Psoas muscle (tissue), 7 donors: ENCODE measurements at regions not wholly inside any gene's neighbourhood (a gene's known extent, or its start where the extent isn't known, plus 50 kb on each side); places are given as distances from the start of the nearest gene placed in this dataset.

Source experiments
- ATAC-seq, 4 donors: fragments of 200-7000 bp; cut with Tn5 transposase; one replicate each; pipeline ENCODE4 v1.9.1; 2020; ENCODE audit warnings: moderate library complexity in 3 of 4, mild to moderate bottlenecking in 2 of 4
- DNase-seq, 2 donors: peaks; one replicate each; pipeline ENCODE4 v3.0.0-alpha.2; 2020
- H3K27ac ChIP-seq: fragments of 200-600 bp; one replicate; pipeline ENCODE4 v1.8.0; 2022
- H3K27me3 ChIP-seq, 3 donors: fragments of 200-600 bp in 1 of 3; one replicate each; pipeline versions ENCODE4 v1.6.1 to v1.8.0; 2013 to 2022; ENCODE audit warnings: low read length in 2 of 3, mild to moderate bottlenecking in 2 of 3, moderate library complexity in 1 of 3; ENCODE audit not compliant: insufficient read depth in 3 of 3
- H3K36me3 ChIP-seq, 2 donors: fragments of 200-600 bp in 1 of 2; one replicate each; pipeline versions ENCODE4 v1.6.1 to v1.8.0; 2013 to 2022; ENCODE audit warnings: low read depth in 1 of 2, mild to moderate bottlenecking in 1 of 2, moderate library complexity in 1 of 2; ENCODE audit not compliant: insufficient read depth in 1 of 2
- H3K4me1 ChIP-seq: fragments of 200-600 bp; one replicate; pipeline ENCODE4 v1.8.0; 2022
- H3K4me3 ChIP-seq: fragments of 200-600 bp; one replicate; pipeline ENCODE4 v1.8.0; 2022; ENCODE audit warnings: mild to moderate bottlenecking
- H3K9me3 ChIP-seq: fragments of 200-600 bp; one replicate; pipeline ENCODE4 v1.8.0; 2022
- WGBS, 3 donors: extraction: QIAGEN DNeasy Blood & Tissue Kit; methylation state at CpG; one replicate each; pipeline versions ENCODE4 v1.1.6 to v1.1.7; 2013; 5-methylcytosine and 5-hydroxymethylcytosine counted together
- intact Hi-C, 2 donors: fragments of 100-400 bp; cut with DNase I; formaldehyde crosslinking; loops; one replicate each; pipeline versions ENCODE4 v1.11.0 to v1.14.2; 2022
- TF ChIP-seq, protein P1 (sequence below): fragments of 200-600 bp; IDR thresholded peaks from one replicate; pipeline ENCODE4 v1.8.0; 2022; ENCODE audit warnings: antibody characterized with exemption
- donor health status: healthy with polysubstance abuse.
- donor health status: DM: no; HTN: no; CAD: no; lungs with moderate emphysema.
- donor health status: Bipolar disorder and iron deficiency.
- donor health status: healthy.
- donor health status: DM: yes; HTN: yes; CAD: no.
- donor health status: DM: no; HTN: no; CAD: no.
- donor health status: DM: yes; HTN: yes; CAD: no.

DNA sequence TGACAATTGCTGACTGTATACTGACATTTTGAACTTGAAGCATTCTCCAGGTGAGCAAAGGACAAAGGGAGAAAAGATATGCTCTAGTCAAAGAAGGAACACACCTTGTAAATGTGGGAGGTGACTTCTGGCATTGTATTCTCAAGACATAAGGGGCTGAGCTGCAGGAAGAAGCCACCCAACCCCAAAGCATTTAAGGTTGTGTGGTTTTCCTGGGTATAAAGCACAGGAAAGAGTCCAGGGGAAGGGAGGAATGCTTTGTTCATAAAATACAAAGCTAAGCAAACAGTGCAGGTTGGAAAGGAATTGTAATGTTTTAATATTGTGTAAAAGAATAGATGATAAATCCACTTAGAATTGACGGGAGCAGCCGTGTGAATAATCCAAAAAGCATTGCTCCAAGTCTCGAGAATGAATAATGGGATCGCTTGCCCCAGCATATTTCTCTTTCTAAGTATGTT is 102.4 kb upstream of the LRIG1 start:
- H3K4me1 ChIP-seq: no peaks in the 10 kb centered on the region
- no peak overlapping the region for H3K27ac ChIP-seq
- H3K27me3 ChIP-seq: no peaks in the 10 kb centered on the region
- TF ChIP-seq, protein P1, sequence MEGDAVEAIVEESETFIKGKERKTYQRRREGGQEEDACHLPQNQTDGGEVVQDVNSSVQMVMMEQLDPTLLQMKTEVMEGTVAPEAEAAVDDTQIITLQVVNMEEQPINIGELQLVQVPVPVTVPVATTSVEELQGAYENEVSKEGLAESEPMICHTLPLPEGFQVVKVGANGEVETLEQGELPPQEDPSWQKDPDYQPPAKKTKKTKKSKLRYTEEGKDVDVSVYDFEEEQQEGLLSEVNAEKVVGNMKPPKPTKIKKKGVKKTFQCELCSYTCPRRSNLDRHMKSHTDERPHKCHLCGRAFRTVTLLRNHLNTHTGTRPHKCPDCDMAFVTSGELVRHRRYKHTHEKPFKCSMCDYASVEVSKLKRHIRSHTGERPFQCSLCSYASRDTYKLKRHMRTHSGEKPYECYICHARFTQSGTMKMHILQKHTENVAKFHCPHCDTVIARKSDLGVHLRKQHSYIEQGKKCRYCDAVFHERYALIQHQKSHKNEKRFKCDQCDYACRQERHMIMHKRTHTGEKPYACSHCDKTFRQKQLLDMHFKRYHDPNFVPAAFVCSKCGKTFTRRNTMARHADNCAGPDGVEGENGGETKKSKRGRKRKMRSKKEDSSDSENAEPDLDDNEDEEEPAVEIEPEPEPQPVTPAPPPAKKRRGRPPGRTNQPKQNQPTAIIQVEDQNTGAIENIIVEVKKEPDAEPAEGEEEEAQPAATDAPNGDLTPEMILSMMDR: no peak
- H3K4me3 ChIP-seq: no peak overlapping the region
- H3K9me3 ChIP-seq: no peaks in the 10 kb centered on the region
- H3K36me3 ChIP-seq: no peaks in the 10 kb centered on the region
- DNase-seq (no peak), ATAC-seq (no peak)
- WGBS, 3 donors: 48 to 52% (median 50%) methylated on average over 4 of the region's 4 CpGs
- intact Hi-C loops: no loop called here

GRCh38 chr3:66604481-66604880 is 103.7 kb upstream of the LRIG1 start:
- DNase-seq: no peak
- Histone ChIP-seq H3K9me3 (no peaks in the 10 kb centered on the region), H3K4me3 (no peak overlapping the region), H3K4me1 (no peaks in the 10 kb centered on the region), H3K27me3 (no peaks in the 10 kb centered on the region), H3K27ac (no peak overlapping the region), H3K36me3 (no peaks in the 10 kb centered on the region)
- ATAC-seq: no peak
- TF ChIP-seq, protein P1: no peak
- intact Hi-C loops: no loop called here
- 72 to 78% (median 73%) methylated on average over 1 of the region's 1 CpG for WGBS, 3 donors

DNA sequence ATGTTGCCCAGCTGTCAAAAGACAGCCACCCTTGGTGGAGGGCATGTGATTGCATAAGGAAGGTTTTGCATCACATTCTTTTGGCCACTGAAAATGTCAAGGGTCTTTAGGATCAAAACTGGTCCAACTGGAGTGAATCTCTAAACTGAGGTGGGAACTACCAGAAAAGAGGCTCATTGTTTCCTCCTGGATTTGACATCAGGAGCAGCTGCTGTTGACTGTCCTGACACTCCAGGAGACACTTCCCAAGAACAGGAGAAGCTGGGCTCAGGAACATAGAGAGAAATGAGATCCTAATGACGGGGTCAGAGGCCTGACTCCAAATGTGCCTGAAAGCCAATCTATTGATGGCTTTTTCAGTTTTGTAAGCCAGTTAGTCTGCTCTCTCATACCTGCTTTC is 105.3 kb upstream of the LRIG1 start:
- H3K27ac ChIP-seq: no peak overlapping the region
- intact Hi-C loops: no loop called here
- ATAC-seq (no peak), DNase-seq (no peak)
- no peaks in the 10 kb centered on the region for H3K27me3 ChIP-seq
- H3K4me3 ChIP-seq: no peak overlapping the region
- H3K9me3 ChIP-seq: no peaks in the 10 kb centered on the region
- H3K4me1 ChIP-seq: no peaks in the 10 kb centered on the region
- TF ChIP-seq, protein P1: no peak
- no peaks in the 10 kb centered on the region for H3K36me3 ChIP-seq
- WGBS, 3 donors: 36 to 63% (median 50%) methylated on average over 1 of the region's 1 CpG

GRCh38 chr3:66606868-66607267 is 106.0 kb upstream of the LRIG1 start:
- TF ChIP-seq, protein P1: no peak
- intact Hi-C loops: no loop called here
- H3K27ac ChIP-seq: no peak overlapping the region
- H3K4me1 ChIP-seq: no peaks in the 10 kb centered on the region
- 78 to 89% (median 88%) methylated on average over 1 of the region's 1 CpG for WGBS, 3 donors
- ATAC-seq (no peak), DNase-seq (no peak)
- H3K9me3 ChIP-seq: no peaks in the 10 kb centered on the region
- no peaks in the 10 kb centered on the region for H3K27me3 ChIP-seq
- H3K36me3 ChIP-seq: no peaks in the 10 kb centered on the region
- no peak overlapping the region for H3K4me3 ChIP-seq
